Thyroid gland (tissue), 4 donors: ENCODE measurements at regions not wholly inside any gene's neighbourhood (a gene's known extent, or its start where the extent isn't known, plus 50 kb on each side); places are given as distances from the start of the nearest gene placed in this dataset.

ENCODE experiments used
- POLR2A ChIP-seq, 2 donors: fragments of 450-650 bp; IDR thresholded peaks; one replicate each; pipeline ENCODE4 v1.6.1; 2017; ENCODE audit warnings: antibody characterized with exemption in 2 of 2, mild to moderate bottlenecking in 2 of 2, moderate library complexity in 1 of 2
- TF ChIP-seq, protein P1 (sequence below), 6 experiments: fragments of 200-600 bp in 3 of 6; fragments of 450-650 bp in 3 of 6; sonication (generic) in 3 of 6; IDR thresholded peaks; one replicate each; pipeline ENCODE4 v1.5.1; 2016 to 2019; ENCODE audit warnings: antibody characterized with exemption in 6 of 6, mild to moderate bottlenecking in 2 of 6, inconsistent platforms in 1 of 6, moderate library complexity in 1 of 6

DNA sequence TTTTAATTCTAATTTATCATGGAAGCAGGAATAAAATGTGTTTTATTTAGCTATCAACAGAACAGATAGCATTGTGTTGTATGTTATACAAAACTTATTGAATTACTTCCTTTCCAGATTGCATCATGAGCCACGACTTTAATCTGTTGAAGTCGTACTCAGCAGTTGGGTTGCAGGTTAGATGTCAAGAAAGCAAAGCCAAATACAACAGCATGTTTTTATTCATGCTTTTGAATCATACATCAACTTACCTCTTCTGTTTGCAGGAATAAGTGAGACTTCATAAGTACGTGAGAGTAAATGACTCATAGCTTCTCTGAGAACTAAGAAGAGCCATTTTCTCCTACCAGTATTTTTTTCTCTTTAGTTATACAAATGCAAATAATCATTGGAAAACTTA, 110.8 kb upstream of the ADGRL4 start:
- TF ChIP-seq, protein P1, sequence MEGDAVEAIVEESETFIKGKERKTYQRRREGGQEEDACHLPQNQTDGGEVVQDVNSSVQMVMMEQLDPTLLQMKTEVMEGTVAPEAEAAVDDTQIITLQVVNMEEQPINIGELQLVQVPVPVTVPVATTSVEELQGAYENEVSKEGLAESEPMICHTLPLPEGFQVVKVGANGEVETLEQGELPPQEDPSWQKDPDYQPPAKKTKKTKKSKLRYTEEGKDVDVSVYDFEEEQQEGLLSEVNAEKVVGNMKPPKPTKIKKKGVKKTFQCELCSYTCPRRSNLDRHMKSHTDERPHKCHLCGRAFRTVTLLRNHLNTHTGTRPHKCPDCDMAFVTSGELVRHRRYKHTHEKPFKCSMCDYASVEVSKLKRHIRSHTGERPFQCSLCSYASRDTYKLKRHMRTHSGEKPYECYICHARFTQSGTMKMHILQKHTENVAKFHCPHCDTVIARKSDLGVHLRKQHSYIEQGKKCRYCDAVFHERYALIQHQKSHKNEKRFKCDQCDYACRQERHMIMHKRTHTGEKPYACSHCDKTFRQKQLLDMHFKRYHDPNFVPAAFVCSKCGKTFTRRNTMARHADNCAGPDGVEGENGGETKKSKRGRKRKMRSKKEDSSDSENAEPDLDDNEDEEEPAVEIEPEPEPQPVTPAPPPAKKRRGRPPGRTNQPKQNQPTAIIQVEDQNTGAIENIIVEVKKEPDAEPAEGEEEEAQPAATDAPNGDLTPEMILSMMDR (IDR thresholded peaks at IDR 0.05), result no peak
- no peak for TF ChIP-seq POLR2A (IDR thresholded peaks at IDR 0.05)
